ENCODE measurements at regions not wholly inside any gene's neighbourhood (a gene's known extent, or its start where the extent isn't known, plus 50 kb on each side); places are given as distances from the start of the nearest gene placed in this dataset.

DNA sequence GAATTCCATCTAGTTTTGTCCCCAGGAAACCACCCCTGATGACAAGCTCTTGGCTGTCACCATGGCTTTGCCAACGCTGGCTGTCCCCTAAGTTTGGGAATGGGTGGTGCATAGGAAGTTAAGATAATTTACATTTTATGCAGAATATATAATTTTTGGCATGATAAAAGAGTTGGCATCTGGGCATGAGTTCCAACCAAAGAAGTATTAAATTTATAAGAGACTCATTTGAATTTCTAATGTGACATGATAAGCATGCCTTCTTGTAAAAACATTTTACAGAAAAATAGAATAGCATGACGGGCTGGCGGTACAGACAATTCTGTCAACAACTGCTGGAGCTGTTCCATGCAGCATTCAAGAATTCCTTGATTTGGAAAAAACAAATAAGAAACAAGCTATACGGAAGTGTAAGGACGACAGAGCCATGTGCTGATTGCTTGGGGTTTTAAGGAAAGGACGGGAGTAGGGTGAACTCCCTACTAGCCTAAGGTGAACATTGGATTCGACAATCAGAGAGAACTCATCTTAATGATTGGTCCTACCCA, 106.8 kb upstream of the C1orf21 start:
- H3K27ac ChIP-seq (ENCODE audit: control insufficient read depth, insufficient read depth) = no peak overlapping the region
- FAIRE-seq (no peak), ATAC-seq (no peak), DNase-seq (ENCODE audit: low read depth, low spot score) (no peak)
- RAD21 ChIA-PET (ENCODE audit: unreplicated experiment) = no interaction called here
- H3K9ac ChIP-seq (ENCODE audit: control insufficient read depth, insufficient read depth, low read length) = no peak overlapping the region
- no peak overlapping the region for H2AFZ ChIP-seq (ENCODE audit: control insufficient read depth, low read depth, low read length)
- TF ChIP-seq MXI1 (IDR thresholded peaks at IDR 0.05; ENCODE audit: low read depth, low read length) = no peak
- TF ChIP-seq CHD4 (IDR thresholded peaks at IDR 0.05) = no peak
- TF ChIP-seq, protein P1, sequence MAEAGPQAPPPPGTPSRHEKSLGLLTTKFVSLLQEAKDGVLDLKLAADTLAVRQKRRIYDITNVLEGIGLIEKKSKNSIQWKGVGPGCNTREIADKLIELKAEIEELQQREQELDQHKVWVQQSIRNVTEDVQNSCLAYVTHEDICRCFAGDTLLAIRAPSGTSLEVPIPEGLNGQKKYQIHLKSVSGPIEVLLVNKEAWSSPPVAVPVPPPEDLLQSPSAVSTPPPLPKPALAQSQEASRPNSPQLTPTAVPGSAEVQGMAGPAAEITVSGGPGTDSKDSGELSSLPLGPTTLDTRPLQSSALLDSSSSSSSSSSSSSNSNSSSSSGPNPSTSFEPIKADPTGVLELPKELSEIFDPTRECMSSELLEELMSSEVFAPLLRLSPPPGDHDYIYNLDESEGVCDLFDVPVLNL (IDR thresholded peaks at IDR 0.05; ENCODE audit: low read depth, low read length) = no peak
- TF ChIP-seq HDGF (IDR thresholded peaks at IDR 0.05) = no peak
- TF ChIP-seq, protein P2, sequence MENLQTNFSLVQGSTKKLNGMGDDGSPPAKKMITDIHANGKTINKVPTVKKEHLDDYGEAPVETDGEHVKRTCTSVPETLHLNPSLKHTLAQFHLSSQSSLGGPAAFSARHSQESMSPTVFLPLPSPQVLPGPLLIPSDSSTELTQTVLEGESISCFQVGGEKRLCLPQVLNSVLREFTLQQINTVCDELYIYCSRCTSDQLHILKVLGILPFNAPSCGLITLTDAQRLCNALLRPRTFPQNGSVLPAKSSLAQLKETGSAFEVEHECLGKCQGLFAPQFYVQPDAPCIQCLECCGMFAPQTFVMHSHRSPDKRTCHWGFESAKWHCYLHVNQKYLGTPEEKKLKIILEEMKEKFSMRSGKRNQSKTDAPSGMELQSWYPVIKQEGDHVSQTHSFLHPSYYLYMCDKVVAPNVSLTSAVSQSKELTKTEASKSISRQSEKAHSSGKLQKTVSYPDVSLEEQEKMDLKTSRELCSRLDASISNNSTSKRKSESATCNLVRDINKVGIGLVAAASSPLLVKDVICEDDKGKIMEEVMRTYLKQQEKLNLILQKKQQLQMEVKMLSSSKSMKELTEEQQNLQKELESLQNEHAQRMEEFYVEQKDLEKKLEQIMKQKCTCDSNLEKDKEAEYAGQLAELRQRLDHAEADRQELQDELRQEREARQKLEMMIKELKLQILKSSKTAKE (IDR thresholded peaks at IDR 0.05; ENCODE audit: low read depth, poor library complexity, severe bottlenecking) = no peak
- TF ChIP-seq GABPA (IDR thresholded peaks at IDR 0.05; ENCODE audit: low read depth) = no peak
- TF ChIP-seq SP1 (IDR thresholded peaks at IDR 0.05; ENCODE audit: low read depth, low read length) = no peak
- no peak for TF ChIP-seq IKZF1 (conservative IDR thresholded peaks at IDR 0.05)
- TF ChIP-seq SIN3A (IDR thresholded peaks at IDR 0.05; ENCODE audit: low read depth, low read length) = no peak
- H3K79me2 ChIP-seq (ENCODE audit: control insufficient read depth, insufficient read depth, low read length) = no peaks in the 10 kb centered on the region
- BruUV-seq (replicated peaks) = no TSS peak
- H3K36me3 ChIP-seq (ENCODE audit: control insufficient read depth in 2 of 2, insufficient read depth in 2 of 2, low read length in 1 of 2) = no peaks in the 10 kb centered on the region
- H3K4me3 ChIP-seq = no peak overlapping the region
- H3K4me1 ChIP-seq (ENCODE audit: control insufficient read depth, insufficient read depth, low read length) = no peaks in the 10 kb centered on the region
- intact Hi-C loops (cut with micrococcal nuclease; ENCODE audit: unreplicated experiment) = no loop called here
- POLR2A ChIA-PET = no interaction called here
- H4K20me1 ChIP-seq (ENCODE audit: control insufficient read depth, insufficient read depth) = no peaks in the 10 kb centered on the region
- H3K27me3 ChIP-seq (replicated peaks in 1 of 2; ENCODE audit: control insufficient read depth in 2 of 2, insufficient read depth in 2 of 2, low read length in 1 of 2) = no peaks in the 10 kb centered on the region; a peak in 1 of 4 replicates
- in situ Hi-C loops (cut with MboI) = no loop called here
- H3K9me3 ChIP-seq (replicated peaks; ENCODE audit: control insufficient read depth, insufficient read depth, low read length) = no peaks in the 10 kb centered on the region
- SMC1A ChIA-PET (ENCODE audit: uncharacterized antibody, unreplicated experiment) = no interaction called here
- CTCF ChIA-PET = interaction anchor here (1.2 kb wide), 1 partner anchor 10 kb away, joined by 3 read pairs; no protein-coding TSS in a partner anchor
- no peak overlapping the region for H3K4me2 ChIP-seq (ENCODE audit: control insufficient read depth, insufficient read depth)
- WGBS (ENCODE audit: insufficient coverage, insufficient replicate concordance, low lambda C conversion rate, missing lambda C conversion rate) = 34% methylated on average over 7 of the region's 7 CpGs

All from GM12878 (cell line).